ENCODE measurements at regions not wholly inside any gene's neighbourhood (a gene's known extent, or its start where the extent isn't known, plus 50 kb on each side); places are given as distances from the start of the nearest gene placed in this dataset.
A peak's percentile ranks its signal among the peaks of the same experiment; 100 is the strongest.

GRCh38 chr2:41940060-41940744 lies 107.6 kb upstream of the PKDCC start:
- no peak for TF ChIP-seq FOXP2 (optimal IDR thresholded peaks at IDR 0.05; ENCODE audit: borderline replicate concordance, extremely low read depth, extremely low read length, insufficient read depth)
- no peak for TF ChIP-seq TAF1 (IDR thresholded peaks at IDR 0.05; ENCODE audit: borderline replicate concordance, insufficient read depth, low read length)

DNA sequence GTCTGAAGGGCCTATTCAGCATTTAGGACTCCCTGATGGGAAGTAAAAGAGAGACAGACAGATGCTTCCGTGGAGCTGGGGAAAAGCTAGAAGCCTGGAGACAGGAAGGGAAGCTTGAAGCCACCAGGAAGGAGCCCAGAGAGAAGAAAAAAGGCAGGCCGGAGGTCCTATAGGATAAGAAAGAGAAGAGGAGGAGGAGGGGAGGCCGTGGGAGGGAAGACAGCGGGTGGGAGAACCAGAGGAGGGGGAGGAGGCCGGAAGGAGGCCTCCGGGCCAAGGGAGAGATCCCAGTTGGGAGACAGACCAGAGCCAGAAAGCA lies 107.1 kb upstream of the PKDCC start:
- TF ChIP-seq POLR2AphosphoS5 (IDR thresholded peaks at IDR 0.05; ENCODE audit: low read depth, low read length), result peak; percentile 30; the same call in 1 of the 2 replicates
- no peak for TF ChIP-seq SIN3A (IDR thresholded peaks at IDR 0.05; ENCODE audit: borderline replicate concordance, insufficient read depth, low read length)

DNA sequence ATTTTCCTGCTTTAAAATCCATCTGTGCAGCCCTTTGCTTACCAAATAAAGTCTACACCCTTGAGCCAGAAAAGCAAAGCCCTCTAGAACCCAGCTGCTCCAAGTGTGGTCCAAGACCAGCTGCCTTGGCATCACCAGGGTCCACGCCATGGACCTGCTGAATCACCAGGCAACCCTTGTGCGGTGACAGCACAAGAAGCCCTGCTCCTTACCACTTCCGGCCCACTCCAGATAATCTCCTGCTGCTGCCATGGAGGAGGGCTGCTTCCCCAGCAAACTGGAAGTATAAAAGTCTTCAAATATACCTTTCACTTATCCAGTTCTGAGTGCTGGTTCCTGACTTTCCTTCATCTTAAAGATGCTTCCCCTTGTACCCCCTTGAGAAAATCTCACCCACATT lies 106.0 kb upstream of the PKDCC start:
- TF ChIP-seq POLR2AphosphoS5 (IDR thresholded peaks at IDR 0.05; ENCODE audit: low read depth, low read length), result no peak
- no peak for TF ChIP-seq SIN3A (IDR thresholded peaks at IDR 0.05; ENCODE audit: borderline replicate concordance, insufficient read depth, low read length)
- TF ChIP-seq, protein P1, sequence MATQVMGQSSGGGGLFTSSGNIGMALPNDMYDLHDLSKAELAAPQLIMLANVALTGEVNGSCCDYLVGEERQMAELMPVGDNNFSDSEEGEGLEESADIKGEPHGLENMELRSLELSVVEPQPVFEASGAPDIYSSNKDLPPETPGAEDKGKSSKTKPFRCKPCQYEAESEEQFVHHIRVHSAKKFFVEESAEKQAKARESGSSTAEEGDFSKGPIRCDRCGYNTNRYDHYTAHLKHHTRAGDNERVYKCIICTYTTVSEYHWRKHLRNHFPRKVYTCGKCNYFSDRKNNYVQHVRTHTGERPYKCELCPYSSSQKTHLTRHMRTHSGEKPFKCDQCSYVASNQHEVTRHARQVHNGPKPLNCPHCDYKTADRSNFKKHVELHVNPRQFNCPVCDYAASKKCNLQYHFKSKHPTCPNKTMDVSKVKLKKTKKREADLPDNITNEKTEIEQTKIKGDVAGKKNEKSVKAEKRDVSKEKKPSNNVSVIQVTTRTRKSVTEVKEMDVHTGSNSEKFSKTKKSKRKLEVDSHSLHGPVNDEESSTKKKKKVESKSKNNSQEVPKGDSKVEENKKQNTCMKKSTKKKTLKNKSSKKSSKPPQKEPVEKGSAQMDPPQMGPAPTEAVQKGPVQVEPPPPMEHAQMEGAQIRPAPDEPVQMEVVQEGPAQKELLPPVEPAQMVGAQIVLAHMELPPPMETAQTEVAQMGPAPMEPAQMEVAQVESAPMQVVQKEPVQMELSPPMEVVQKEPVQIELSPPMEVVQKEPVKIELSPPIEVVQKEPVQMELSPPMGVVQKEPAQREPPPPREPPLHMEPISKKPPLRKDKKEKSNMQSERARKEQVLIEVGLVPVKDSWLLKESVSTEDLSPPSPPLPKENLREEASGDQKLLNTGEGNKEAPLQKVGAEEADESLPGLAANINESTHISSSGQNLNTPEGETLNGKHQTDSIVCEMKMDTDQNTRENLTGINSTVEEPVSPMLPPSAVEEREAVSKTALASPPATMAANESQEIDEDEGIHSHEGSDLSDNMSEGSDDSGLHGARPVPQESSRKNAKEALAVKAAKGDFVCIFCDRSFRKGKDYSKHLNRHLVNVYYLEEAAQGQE (IDR thresholded peaks at IDR 0.05; ENCODE audit: insufficient read depth in 1 of 2, low read depth in 2 of 2, low read length in 2 of 2), result no peak
- no peak for TF ChIP-seq TAF1 (IDR thresholded peaks at IDR 0.05; ENCODE audit: borderline replicate concordance, insufficient read depth, low read length)
- TF ChIP-seq FOXP2 (optimal IDR thresholded peaks at IDR 0.05; ENCODE audit: borderline replicate concordance, extremely low read depth, extremely low read length, insufficient read depth), result no peak

GRCh38 chr2:41942278-41942677 lies 105.5 kb upstream of the PKDCC start:
- TF ChIP-seq POLR2AphosphoS5 (IDR thresholded peaks at IDR 0.05; ENCODE audit: low read depth, low read length), result no peak
- no peak for TF ChIP-seq TAF1 (IDR thresholded peaks at IDR 0.05; ENCODE audit: borderline replicate concordance, insufficient read depth, low read length)
- TF ChIP-seq, protein P1 (IDR thresholded peaks at IDR 0.05; ENCODE audit: insufficient read depth in 1 of 2, low read depth in 2 of 2, low read length in 2 of 2), result no peak
- no peak for TF ChIP-seq SIN3A (IDR thresholded peaks at IDR 0.05; ENCODE audit: borderline replicate concordance, insufficient read depth, low read length)
- no peak for TF ChIP-seq FOXP2 (optimal IDR thresholded peaks at IDR 0.05; ENCODE audit: borderline replicate concordance, extremely low read depth, extremely low read length, insufficient read depth)

DNA sequence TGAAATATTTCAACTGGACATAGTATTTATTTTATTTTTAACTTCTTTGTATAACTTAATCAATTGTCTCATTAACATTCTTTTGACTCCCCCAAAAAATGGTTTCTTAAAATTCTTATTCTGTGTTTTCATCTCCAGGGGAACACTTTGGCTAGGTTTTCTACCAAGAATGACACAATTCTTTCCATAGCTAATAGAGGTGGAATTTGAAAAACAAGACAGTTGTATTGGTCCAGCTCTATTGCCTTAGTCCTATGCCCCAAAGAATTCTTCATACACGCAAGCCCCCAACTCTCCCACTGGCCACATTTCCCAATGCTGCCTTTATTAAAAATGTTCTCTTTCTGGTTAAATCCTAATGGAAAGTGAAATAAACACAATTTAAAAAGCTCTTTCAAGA lies 104.7 kb upstream of the PKDCC start:
- TF ChIP-seq TAF1 (IDR thresholded peaks at IDR 0.05; ENCODE audit: borderline replicate concordance, insufficient read depth, low read length), result no peak
- no peak for TF ChIP-seq SIN3A (IDR thresholded peaks at IDR 0.05; ENCODE audit: borderline replicate concordance, insufficient read depth, low read length)
- no peak for TF ChIP-seq FOXP2 (optimal IDR thresholded peaks at IDR 0.05; ENCODE audit: borderline replicate concordance, extremely low read depth, extremely low read length, insufficient read depth)
- TF ChIP-seq POLR2AphosphoS5 (IDR thresholded peaks at IDR 0.05; ENCODE audit: low read depth, low read length), result no peak
- TF ChIP-seq, protein P1 (IDR thresholded peaks at IDR 0.05; ENCODE audit: insufficient read depth in 1 of 2, low read depth in 2 of 2, low read length in 2 of 2), result no peak

- TF ChIP-seq, protein P1 (IDR thresholded peaks at IDR 0.05; ENCODE audit: insufficient read depth in 1 of 2, low read depth in 2 of 2, low read length in 2 of 2), result no peak
- no peak for TF ChIP-seq SIN3A (IDR thresholded peaks at IDR 0.05; ENCODE audit: borderline replicate concordance, insufficient read depth, low read length)
- no peak for TF ChIP-seq FOXP2 (optimal IDR thresholded peaks at IDR 0.05; ENCODE audit: borderline replicate concordance, extremely low read depth, extremely low read length, insufficient read depth)
- TF ChIP-seq TAF1 (IDR thresholded peaks at IDR 0.05; ENCODE audit: borderline replicate concordance, insufficient read depth, low read length), result no peak
- TF ChIP-seq POLR2AphosphoS5 (IDR thresholded peaks at IDR 0.05; ENCODE audit: low read depth, low read length), result no peak
Measured at GRCh38 chr2:41944220-41944880, 103.5 kb upstream of the PKDCC start.
